ENCODE measurements at regions not wholly inside any gene's neighbourhood (a gene's known extent, or its start where the extent isn't known, plus 50 kb on each side); places are given as distances from the start of the nearest gene placed in this dataset.

DNA sequence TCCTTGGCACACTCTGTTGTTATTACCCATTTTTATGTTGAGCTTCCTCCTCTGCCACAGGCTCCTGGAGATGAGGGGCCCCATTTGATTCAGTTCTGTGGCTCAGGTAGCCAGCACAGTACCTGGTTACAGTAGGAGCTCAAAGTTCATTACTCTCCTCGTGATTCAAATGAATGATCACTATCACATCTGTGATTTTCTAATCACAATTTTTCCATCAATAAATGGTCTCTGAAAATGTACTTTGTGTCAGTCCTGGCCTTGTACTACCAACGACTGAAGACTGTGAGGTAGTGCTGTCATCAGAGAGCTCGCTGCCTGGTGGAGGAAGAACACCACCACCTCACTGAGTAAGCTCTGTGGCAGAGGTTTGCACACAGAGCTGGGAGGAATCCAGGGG is 106.8 kb upstream of the JUN start:
- no peak for DNase-seq (ENCODE audit: low read depth in 1 of 2, low spot score in 1 of 2)

DNA sequence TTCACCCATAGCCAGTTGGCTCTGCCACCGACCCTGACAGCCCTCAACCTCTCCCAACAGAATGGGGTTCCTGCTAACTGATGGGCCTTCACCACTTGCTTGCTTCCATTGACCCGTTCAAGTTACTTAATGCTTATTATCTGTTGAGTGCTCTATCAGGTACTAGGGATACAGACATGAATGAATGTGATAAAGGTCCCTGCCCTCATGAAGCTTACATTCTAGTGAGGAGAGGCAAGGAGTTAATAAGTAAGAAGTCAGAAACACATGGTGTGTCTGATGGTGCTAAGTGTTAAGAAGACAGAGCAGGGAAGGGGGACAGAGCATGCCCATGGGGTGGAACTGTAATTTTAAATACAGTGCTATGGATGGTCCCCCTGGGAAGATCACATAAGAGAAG is 107.5 kb upstream of the JUN start:
- DNase-seq (ENCODE audit: low read depth in 1 of 2, low spot score in 1 of 2), result no peak

DNA sequence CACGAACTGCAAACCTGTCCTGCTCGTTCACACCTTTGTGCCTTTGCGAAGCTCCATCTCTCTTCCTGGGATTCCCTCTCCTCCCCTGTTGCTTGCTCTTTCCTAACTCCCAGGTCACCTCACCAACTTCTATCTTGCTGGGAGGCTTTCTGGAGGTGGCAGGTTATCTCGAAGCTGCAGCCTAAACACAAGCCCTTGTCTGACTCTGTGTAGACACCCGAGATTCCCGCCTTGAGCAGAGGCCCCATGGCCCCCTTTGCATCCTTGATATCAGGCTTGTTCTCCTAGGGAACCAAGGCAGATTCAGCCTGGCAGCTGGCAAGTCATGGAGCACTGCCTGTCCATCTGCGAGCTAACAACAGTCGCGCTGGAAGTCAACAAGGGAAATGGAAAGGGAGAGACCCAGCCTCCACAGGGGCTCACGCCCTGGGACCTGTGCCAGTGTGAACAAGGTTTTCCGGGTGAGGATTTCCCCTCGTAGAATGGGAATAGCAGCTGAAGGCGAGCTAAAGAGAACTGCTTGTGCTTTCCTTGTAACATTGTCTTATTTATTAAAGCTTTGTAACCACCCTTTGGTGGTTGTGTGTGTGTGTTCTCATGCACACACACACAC is 109.5 kb upstream of the JUN start:
- no peak for DNase-seq (ENCODE audit: low read depth in 1 of 2, low spot score in 1 of 2)

DNA sequence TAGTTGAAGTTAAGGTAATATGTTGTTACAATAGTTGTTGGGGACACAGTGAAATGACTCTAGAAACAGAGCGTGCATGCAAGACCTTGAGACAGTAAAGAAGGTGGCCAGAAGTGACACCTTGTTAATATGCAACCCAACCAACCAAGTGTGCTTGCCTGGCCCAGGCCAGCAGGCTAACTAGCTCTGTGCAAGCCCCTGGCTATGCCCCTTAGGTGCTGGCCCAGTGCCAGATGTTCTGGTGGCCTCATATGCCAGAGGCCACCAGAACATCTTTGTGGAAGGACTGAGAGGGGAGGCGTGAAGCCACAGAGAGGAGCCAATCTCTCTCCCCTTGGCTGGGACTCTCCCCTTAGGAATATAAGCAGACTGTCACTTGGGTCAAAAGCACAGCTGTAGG is 111.2 kb upstream of the JUN start:
- no peak for DNase-seq (ENCODE audit: low read depth in 1 of 2, low spot score in 1 of 2)

DNA sequence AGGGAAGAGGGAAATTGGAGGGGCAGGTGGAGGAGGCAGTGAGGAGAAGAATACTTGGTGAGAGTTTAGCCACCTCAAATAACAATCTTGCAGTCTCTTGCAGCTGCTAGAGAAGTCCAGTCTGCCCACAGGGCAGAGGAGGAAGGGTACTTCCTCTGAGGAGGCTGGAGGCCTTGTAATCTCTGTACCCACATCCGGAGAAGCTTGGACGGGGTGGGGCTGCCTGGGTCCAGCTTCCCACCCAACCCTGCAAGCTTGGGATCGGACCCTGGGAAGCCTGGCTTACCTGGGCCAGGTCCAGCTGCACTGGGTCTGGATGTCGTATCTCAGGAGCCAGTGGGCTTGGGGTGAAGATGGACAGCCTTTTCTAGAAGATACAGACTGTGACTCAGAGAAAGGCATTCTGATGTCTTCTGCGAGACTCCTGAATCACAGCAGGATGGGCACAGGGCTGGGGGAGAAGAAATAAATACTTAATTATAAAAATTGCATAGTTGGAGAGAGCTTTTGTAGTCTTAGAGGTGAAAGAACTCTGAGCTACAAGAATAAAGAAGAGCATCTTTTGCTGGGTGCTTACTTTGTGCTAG is 111.8 kb upstream of the JUN start:
- no peak for DNase-seq (ENCODE audit: low read depth in 1 of 2, low spot score in 1 of 2)

DNA sequence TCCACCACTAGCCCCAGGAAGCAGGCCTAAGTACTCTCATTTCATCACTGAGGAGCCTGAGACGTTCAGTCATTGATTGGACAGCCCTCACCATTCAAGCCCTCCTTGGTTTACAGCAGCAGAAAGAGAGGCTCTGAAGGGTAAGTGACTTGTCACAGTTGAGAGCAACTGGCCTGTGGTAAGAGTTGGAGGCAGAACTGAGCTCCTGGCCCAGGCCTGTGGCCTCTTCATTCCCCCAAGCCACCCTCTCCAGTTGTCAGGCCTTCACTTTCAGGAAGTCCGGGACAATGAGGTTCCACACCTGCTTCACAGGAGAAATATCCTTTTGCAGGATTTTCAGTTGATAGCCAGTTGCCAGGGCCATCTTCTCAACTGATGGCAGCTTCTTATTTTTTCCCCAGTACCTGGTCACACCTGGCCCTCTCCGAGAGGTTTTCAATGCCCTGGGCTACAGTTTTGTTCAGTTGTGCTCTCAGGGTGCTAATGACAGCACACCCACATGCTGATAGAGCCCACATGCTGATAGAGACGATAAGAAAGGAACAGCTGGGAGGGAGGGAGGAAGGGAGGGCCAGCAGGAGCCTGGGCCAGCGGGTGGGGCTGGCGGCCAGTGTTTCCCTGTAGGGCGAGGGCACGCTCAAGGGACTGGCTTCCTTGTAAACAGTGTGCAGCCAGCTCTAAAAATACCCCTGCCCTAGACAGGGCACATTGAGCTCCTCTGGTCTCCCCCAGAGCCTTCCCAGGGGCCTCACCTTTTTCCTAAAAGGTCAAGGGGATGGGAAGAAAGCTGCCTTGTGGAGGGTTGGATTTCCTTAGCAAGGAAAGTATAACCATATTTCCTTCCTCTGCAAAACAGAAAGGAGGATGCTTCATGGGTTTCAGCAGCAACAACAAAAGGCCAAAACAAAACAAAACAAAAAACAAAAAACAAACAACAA is 112.7 kb upstream of the JUN start:
- DNase-seq (ENCODE audit: low read depth in 1 of 2, low spot score in 1 of 2), result no peak

DNA sequence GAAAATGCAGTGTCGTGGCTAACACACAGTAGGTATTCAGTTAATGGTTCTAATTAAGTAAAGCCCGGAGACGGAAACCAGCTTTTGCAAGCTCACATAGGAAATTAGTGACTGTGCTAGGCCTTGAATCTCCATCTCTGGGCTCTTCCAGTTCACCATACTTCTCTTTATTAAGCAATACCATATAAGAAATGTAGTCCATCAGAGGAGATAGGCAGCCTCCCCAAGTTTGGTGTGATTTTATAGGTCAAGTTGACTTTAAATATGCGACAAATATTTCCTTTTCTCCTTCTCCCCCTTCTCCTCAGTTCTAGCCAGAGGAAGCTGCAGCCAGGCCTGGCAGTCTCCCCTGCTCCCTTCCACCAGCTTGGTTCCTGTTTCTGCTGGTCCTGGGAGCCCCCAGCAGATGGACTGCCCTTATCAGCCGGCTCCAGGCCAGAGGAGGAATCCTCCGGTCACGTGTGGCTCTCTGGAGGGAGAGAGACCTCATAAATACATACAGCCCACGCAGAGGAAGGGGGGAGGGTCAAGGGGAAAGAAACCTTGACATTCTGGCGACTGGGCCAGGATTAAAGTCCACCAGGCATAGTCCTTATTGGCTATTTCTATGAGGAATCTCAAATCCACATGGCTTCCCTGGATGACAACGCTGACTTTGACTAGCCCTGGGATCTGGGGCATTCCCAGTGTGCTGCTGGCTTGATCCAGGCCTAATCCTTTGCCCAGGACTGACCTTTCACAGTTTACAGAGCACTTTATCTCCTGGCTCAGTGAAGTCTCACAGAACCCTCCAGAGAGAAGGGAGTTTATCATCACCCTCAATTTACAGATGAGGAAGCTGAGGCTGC is 115.1 kb upstream of the JUN start:
- no peak for DNase-seq (ENCODE audit: low read depth in 1 of 2, low spot score in 1 of 2)

DNA sequence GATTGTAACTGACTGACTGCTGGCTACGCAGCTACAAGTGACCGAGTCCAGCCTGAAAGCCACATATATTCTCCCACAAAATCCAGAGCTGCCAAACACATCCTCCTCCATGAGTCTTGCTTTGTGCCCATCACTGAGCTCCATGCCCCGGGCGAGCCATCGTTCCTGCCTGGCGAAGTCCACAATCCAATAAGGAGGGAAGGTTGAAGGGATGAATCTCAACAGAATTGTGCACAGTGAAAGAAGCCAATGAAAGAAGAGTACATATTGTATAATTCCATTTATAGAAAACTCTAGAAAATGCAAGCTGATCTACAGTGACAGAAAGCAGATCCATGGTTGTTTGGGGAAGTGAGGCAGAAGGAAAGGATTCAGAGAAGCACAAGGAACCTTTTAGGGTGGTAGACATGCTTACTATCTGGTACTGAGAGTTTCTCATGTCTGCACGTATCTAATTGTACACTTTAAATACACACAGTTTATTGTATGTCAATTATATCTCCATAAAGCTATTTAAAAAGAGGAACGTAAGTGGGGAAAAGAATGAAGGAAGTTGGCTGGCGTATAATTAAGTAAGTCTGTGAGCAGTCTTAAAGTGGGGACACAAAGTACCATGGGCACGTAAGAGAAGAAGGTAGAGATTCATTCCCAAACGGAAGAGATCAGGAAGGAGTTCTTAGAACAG is 115.9 kb upstream of the JUN start:
- no peak for DNase-seq (ENCODE audit: low read depth in 1 of 2, low spot score in 1 of 2)

DNA sequence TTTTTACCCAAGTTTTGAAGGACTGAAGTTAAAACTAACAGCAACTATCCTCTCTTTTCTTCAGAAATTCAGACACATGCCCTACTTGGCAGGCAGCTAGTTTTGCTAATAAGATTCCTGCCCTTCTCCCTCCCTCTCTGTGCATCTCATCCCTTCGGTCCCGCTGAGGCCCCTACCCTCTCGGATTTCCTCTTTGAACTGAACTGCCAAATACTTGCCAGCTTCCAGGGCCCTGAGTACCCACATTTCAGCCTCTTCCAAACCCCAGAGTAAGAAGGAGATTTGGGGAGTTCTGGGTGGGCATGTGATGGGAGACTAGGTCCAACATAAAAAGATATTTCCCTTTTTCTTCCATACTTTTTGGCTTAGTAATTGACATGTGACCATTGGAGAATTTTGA is 116.5 kb upstream of the JUN start:
- no peak for DNase-seq (ENCODE audit: low read depth in 1 of 2, low spot score in 1 of 2)

DNA sequence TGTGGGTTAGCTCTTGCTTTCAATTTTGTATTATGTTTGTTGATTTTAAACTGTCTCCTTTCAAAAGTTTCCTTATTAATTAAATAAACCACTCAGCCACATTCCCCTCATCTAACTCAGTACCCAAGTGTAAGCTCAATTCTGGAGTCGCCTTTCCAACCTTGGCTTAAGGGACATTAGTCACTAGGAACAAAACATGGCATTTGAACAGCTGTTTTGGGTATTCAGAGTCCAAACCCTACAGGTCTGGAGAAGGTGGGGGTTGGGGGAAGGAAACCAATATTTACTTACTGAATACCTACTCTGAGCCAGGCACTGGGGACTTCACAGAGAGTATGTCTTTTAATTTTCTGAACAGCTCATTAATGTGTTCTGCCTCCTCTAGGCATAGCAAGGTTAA is 117.2 kb upstream of the JUN start:
- no peak for DNase-seq (ENCODE audit: low read depth in 1 of 2, low spot score in 1 of 2)

DNA sequence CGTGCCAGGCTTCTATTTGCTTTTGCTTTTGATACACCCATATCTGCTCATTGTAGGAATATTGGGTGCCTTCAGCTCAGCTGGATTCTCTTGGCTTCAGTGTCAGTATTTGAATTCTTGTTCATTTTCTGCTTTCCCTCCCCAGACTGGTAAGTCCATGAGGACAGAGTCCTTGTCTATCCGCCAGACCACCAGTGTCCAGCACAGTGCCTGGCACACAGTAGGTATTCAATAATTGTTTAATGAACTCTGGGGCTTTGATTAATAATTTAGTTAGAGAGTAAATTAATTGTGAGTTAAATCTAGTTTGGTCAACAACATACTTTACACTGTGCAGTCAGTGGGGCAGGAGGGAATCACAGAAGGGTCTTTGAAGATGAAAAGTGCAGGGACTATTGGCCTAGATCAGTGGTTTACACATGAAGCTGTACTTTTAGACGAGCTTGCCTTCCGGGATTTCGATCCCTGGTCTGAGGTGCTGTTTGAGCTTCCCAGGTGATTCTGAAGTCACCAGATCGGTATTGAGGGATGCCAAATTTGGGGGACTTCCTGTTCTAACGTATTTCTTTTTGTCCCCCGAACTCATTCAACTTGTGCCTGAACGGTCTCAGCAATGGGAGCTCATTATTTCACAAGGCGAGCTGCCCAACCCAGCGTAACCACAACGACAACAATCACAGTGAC is 119.1 kb upstream of the JUN start:
- no peak for DNase-seq (ENCODE audit: low read depth in 1 of 2, low spot score in 1 of 2)

DNA sequence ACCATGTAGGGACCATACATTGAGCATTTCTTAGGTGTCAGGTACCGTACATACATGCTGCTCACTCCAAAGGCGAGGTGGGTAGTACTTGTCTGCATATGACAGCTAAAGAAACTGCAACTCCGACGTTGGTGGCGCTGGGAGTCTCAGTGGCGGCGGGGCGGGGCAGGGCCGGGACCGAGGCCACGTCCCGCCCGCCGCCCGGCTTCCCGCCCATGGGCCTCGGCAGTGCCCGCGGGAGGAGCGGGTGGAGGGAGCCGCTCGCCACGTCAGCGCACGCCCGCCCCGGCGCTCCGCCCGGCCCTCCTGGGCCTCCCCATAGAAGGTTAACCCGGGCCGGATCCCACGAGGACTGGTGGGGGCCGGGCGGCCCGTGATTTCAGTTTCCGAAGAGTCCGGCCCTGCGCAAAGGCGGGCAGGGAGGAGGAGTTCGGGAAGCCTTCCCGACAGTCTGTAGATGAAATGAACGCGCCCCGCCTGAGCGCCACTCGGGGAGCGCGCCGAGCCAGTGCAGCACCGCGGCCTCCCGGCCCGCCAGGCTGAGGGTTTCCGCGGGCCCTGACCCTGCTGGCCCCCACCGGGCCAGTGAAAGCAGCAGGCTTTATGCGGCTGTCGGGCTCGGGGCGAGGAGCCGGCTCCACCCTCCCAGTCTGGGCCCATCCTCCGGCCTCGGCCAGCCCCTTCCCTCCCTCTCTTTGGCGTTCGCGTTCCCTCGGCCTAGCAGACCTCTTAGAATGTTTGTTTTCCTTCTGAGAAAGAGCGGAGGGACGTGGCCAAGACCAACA is 119.9 kb upstream of the JUN start:
- DNase-seq (ENCODE audit: low read depth in 1 of 2, low spot score in 1 of 2), result peak; percentile 32 to 65

DNA sequence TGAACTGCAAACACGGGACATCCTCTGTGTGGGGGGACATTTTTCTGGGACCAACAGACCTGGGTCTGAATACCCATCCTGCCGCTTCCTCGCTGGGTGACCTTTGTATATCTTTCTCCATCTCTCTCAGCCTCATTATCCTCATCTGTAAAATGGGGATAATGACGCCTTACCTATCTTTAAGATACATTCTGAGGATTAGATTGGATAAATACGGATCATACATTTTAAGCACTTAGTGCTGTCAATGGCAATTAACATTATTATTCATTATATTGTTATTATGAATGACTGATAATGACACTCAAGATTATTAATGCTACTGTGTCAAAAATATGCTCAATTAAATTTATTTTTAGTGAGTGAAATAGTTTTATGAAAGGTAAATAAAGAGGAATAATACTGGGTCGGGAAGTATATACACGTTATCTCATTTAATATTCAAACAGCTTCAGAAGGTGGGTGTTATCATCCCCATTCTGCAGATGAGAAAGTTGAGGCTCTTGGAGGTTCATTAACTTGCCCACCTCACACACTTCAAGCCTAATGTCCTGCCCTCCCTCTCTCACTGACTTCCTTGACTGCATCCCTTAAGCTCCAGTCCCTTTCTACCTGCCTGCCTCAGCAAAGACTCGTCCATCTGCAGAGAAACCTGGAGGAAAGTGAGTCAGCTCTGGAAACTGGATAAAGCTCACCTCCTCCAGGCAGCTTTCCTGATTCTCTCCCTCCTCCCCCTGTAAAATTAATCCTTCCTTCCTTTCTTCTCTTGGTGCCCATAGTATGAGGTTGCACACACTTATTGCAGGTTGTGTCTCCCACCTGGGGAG is 120.7 kb upstream of the JUN start:
- DNase-seq (ENCODE audit: low read depth in 1 of 2, low spot score in 1 of 2), result no peak

DNA sequence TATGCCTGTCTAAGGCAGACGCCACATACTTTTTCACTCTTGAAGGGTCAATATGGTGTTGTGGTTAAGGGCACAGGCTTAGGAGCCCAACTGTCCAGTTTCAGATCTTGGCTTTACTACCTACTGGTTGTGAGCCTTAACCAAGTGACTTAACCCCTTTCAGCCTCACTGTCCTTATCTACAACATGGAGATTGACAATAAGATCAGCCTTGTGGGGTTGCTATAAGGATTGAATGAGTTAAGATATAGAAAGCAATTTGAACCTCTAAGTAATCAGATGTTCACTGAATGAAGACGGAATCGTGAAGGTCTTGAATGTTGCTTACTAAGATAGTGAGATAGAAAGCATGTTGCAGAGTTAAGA is 121.3 kb upstream of the JUN start:
- no peak for DNase-seq (ENCODE audit: low read depth in 1 of 2, low spot score in 1 of 2)

DNA sequence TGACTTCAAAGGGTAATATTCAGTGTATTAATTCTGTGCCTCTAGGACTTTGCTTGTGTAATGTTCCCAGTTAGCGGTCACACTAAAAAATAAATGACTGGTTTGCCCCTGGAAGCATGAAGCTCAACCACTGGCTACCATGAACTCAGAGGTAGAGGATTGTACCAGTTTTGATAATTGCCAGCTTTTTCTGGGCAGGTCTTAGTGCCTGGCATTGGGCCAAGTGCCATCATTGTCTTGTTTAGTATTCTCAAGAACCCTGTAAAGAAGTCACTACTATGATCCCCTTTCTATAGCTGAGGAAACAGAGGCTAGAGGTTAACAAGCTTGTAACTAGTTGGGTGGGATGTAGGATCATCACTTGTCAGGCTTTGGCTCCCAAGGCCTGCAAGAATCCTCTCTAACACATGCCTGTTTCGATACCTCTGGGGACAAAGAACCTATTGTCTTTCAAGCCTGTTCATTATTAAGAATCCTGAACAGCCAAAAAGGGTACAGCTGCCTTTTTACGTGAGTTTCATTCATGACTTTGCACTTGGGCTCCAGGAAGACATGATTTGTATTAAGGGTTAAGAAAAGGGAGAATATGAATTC is 121.9 kb upstream of the JUN start:
- DNase-seq (ENCODE audit: low read depth in 1 of 2, low spot score in 1 of 2), result no peak

DNA sequence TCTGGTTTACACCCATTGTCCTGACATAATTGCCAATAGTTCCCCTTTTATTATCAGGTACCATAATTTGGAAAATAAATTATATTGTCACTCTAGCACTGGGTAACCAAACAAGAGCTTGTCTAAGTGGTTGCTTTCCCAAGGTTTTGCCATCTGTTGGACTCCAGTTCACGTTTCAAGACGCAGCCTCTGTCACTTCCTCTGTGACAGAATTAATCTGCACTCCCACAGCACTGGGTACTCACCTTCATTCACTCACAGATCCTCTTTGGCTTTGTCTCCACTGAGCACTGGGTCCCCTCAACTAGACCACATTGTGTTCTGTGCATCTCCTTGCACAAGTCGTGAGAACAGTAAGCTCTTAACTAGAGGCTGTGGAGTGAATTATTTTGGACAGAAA is 123.6 kb upstream of the JUN start:
- DNase-seq (ENCODE audit: low read depth in 1 of 2, low spot score in 1 of 2), result no peak

DNA sequence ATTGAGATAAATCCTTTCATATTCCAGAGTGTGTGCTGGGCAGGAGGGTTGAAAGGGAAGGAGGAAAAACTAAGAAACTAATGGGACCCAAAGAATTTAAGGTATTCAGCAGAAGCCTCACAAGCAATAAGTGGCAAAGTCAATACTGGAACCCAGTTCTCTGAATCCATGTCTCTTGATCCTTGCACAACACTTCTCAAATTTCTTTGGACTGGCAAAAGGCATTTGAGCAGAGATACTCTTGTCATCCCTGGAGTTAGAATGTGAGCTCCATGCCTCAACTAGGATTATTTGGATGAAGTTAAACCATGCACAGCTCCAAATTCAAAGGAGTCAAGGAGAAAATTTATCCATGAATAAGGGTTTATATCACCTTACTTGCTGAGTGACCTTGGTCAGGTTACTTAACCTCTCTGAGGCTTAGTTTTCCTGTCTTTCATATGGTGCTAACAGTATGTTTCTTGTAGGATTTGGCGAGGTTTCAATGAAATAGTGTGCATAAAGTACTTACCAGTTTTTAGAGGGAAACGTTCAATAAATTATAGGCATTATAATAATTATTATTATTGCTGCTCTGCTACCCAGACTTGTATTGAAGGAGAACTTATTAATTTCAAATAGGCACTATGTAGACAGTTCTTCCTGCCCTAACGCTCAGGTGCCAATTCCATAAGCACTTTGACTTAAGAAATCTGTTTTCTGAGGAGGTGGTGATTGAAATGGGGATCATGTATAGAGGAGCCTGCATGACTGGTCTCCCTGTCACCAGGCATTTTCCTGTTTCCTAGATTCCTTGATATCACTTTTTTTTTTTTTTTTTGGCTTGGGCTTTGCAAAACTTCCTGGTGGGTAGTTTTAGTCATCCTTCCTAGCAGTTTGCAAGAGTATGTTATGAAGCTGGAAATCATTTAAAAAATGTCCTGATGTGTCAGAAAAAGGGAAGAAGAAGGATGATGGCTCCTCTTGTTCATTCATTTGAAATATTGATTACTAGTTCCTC is 125.0 kb upstream of the JUN start:
- no peak for DNase-seq (ENCODE audit: low read depth in 1 of 2, low spot score in 1 of 2)

Measured in activated T-helper 1 cell treated with anti-CD3 and anti-CD28 coated beads, Interleukin-2, amount 50 U/mL, for 16 hours (primary cell).